Endothelial cell of umbilical vein (primary cell): ENCODE measurements at regions not wholly inside any gene's neighbourhood (a gene's known extent, or its start where the extent isn't known, plus 50 kb on each side); places are given as distances from the start of the nearest gene placed in this dataset.

Experiments used
- EZH2 ChIP-seq: IDR thresholded peaks from 2 replicates; pipeline ENCODE4 v1.6.1; 2012; ENCODE audit warnings: borderline replicate concordance, low read depth, mild to moderate bottlenecking, moderate library complexity, low read length, inconsistent platforms; ENCODE audit not compliant: severe bottlenecking
- POLR2A ChIP-seq: IDR thresholded peaks from 2 replicates; pipeline ENCODE4 v1.6.1; 2012; ENCODE audit warnings: low read depth, mild to moderate bottlenecking, control low read depth, low read length
- POLR2AphosphoS5 ChIP-seq: IDR thresholded peaks from 2 replicates; pipeline ENCODE4 v1.6.1; 2012; ENCODE audit warnings: low read depth, mild to moderate bottlenecking, control low read depth, low read length, moderate library complexity; ENCODE audit not compliant: insufficient read depth
- TF ChIP-seq, protein P1 (sequence below), 2 donors: IDR thresholded peaks; 1 replicate in 1 of 2; 2 replicates in 1 of 2; pipeline ENCODE4 v1.5.1; 2011; ENCODE audit warnings: low read length in 2 of 2, mild to moderate bottlenecking in 2 of 2, moderate library complexity in 2 of 2, control low read depth in 1 of 2, inconsistent platforms in 1 of 2, low read depth in 1 of 2; ENCODE audit not compliant: insufficient read depth in 1 of 2; ENCODE audit errors: extremely low read depth in 1 of 2

DNA sequence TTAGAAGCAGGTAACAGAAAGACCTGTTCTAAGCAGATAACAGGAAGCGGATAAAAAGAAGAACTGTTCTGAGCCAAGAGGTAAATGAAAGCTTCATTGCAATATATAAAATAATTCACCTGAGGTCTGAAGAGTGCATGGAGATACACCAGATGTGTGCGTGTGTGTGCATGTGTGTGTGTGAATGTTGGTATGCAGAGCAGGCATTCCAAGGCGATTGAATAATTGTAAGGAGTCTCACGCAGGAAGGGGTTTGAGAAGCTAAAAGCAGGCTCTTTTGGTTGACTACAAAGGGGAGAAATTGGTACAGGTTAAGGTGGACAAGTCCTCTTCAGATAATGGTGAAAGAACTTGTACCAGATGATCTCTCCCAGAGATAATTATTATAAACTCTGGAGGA is 450.6 kb downstream of the DNAJB9 start:
- TF ChIP-seq EZH2 (no peak), POLR2AphosphoS5 (no peak), POLR2A (no peak)
- TF ChIP-seq, protein P1, sequence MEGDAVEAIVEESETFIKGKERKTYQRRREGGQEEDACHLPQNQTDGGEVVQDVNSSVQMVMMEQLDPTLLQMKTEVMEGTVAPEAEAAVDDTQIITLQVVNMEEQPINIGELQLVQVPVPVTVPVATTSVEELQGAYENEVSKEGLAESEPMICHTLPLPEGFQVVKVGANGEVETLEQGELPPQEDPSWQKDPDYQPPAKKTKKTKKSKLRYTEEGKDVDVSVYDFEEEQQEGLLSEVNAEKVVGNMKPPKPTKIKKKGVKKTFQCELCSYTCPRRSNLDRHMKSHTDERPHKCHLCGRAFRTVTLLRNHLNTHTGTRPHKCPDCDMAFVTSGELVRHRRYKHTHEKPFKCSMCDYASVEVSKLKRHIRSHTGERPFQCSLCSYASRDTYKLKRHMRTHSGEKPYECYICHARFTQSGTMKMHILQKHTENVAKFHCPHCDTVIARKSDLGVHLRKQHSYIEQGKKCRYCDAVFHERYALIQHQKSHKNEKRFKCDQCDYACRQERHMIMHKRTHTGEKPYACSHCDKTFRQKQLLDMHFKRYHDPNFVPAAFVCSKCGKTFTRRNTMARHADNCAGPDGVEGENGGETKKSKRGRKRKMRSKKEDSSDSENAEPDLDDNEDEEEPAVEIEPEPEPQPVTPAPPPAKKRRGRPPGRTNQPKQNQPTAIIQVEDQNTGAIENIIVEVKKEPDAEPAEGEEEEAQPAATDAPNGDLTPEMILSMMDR (IDR thresholded peaks at IDR 0.05; ENCODE audit: extremely low read depth in 1 of 2, insufficient read depth in 1 of 2, low read depth in 1 of 2, low read length in 2 of 2), result no peak
